ENCODE measurements at regions not wholly inside any gene's neighbourhood (a gene's known extent, or its start where the extent isn't known, plus 50 kb on each side); places are given as distances from the start of the nearest gene placed in this dataset.

DNA sequence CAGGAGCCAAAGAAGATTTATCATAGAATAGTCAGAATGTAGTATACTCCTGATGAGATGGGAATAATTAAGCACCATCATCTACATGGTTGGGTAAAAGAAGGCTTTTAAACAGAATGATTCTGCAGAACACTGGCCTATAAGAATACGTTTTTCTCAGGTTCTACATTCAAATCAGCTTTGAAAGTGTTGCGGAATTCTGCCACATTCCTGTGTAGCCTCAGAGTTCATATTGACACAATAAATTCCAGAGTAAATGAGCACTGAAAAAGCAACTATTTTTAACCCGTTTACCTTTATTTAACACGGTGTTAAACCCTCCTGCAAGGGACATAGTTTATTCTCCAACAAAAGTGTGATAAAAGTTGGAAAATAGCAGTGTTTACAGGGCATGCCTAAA, 950.2 kb upstream of the SLIT2 start:
- no peak overlapping the region for H3K4me3 ChIP-seq (ENCODE audit: low read length, poor library complexity, severe bottlenecking)
- H4K20me1 ChIP-seq (ENCODE audit: insufficient read depth, low read length, poor library complexity, severe bottlenecking) = no peaks in the 10 kb centered on the region
- H3K4me2 ChIP-seq (ENCODE audit: low read depth, low read length, poor library complexity, severe bottlenecking) = no peak overlapping the region
- H3K9me3 ChIP-seq (ENCODE audit: insufficient read depth, low read depth, low read length) = no peaks in the 10 kb centered on the region
- H2AFZ ChIP-seq (ENCODE audit: low read length) = no peak overlapping the region
- TF ChIP-seq EZH2phosphoT487 (IDR thresholded peaks at IDR 0.05; ENCODE audit: borderline replicate concordance) = no peak
- TF ChIP-seq, protein P1, sequence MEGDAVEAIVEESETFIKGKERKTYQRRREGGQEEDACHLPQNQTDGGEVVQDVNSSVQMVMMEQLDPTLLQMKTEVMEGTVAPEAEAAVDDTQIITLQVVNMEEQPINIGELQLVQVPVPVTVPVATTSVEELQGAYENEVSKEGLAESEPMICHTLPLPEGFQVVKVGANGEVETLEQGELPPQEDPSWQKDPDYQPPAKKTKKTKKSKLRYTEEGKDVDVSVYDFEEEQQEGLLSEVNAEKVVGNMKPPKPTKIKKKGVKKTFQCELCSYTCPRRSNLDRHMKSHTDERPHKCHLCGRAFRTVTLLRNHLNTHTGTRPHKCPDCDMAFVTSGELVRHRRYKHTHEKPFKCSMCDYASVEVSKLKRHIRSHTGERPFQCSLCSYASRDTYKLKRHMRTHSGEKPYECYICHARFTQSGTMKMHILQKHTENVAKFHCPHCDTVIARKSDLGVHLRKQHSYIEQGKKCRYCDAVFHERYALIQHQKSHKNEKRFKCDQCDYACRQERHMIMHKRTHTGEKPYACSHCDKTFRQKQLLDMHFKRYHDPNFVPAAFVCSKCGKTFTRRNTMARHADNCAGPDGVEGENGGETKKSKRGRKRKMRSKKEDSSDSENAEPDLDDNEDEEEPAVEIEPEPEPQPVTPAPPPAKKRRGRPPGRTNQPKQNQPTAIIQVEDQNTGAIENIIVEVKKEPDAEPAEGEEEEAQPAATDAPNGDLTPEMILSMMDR (conservative IDR thresholded peaks at IDR 0.05; ENCODE audit: low read length) = no peak
- H3K9me2 ChIP-seq (replicated peaks; ENCODE audit: low read depth, low read length) = no peaks in the 10 kb centered on the region
- no peaks in the 10 kb centered on the region for H3K36me3 ChIP-seq (ENCODE audit: insufficient read depth, low read length)
- no peaks in the 10 kb centered on the region for H3F3A ChIP-seq (ENCODE audit: low read depth)
- no peak overlapping the region for H3K9ac ChIP-seq (ENCODE audit: low read depth, low read length, poor library complexity, severe bottlenecking)
- no peaks in the 10 kb centered on the region for H3K79me2 ChIP-seq (ENCODE audit: insufficient read depth, low read length)
- no peaks in the 10 kb centered on the region for H3K27me3 ChIP-seq (ENCODE audit: insufficient read depth, low read length, poor library complexity, severe bottlenecking)
- H3K4me1 ChIP-seq (ENCODE audit: insufficient read depth, low read length, poor library complexity, severe bottlenecking) = no peaks in the 10 kb centered on the region

DNA sequence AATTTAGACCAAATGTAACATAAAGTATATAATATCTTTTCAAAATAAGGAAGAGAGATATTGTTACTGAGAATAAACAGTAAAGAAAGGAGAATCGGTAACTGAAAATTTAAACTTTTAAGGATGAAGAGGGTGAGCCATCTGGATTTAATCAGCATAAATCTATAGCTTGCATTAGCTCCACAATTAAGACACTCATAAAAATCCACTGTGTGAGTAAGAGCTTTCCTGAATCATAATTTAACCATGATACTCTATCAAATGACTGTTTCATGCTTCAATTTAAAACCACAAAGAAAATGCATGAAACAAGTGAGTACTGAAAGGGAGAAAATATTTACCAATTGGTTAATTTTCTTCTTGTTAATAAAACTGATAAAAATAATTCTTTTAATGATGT, 951.5 kb upstream of the SLIT2 start:
- H3K79me2 ChIP-seq (ENCODE audit: insufficient read depth, low read length) = no peaks in the 10 kb centered on the region
- H3K9me3 ChIP-seq (ENCODE audit: insufficient read depth, low read depth, low read length) = no peaks in the 10 kb centered on the region; the same call in 1 of the 2 replicates
- no peak overlapping the region for H3K4me3 ChIP-seq (ENCODE audit: low read length, poor library complexity, severe bottlenecking)
- H3K9ac ChIP-seq (ENCODE audit: low read depth, low read length, poor library complexity, severe bottlenecking) = no peak overlapping the region
- H3K36me3 ChIP-seq (ENCODE audit: insufficient read depth, low read length) = no peaks in the 10 kb centered on the region
- H3F3A ChIP-seq (ENCODE audit: low read depth) = no peaks in the 10 kb centered on the region
- no peak overlapping the region for H3K4me2 ChIP-seq (ENCODE audit: low read depth, low read length, poor library complexity, severe bottlenecking)
- H3K4me1 ChIP-seq (ENCODE audit: insufficient read depth, low read length, poor library complexity, severe bottlenecking) = no peaks in the 10 kb centered on the region
- no peak overlapping the region for H2AFZ ChIP-seq (ENCODE audit: low read length)
- no peaks in the 10 kb centered on the region for H4K20me1 ChIP-seq (ENCODE audit: insufficient read depth, low read length, poor library complexity, severe bottlenecking)
- TF ChIP-seq EZH2phosphoT487 (IDR thresholded peaks at IDR 0.05; ENCODE audit: borderline replicate concordance) = no peak
- TF ChIP-seq, protein P1 (conservative IDR thresholded peaks at IDR 0.05; ENCODE audit: low read length) = no peak
- no peaks in the 10 kb centered on the region for H3K9me2 ChIP-seq (replicated peaks; ENCODE audit: low read depth, low read length)
- H3K27me3 ChIP-seq (ENCODE audit: insufficient read depth, low read length, poor library complexity, severe bottlenecking) = no peaks in the 10 kb centered on the region

DNA sequence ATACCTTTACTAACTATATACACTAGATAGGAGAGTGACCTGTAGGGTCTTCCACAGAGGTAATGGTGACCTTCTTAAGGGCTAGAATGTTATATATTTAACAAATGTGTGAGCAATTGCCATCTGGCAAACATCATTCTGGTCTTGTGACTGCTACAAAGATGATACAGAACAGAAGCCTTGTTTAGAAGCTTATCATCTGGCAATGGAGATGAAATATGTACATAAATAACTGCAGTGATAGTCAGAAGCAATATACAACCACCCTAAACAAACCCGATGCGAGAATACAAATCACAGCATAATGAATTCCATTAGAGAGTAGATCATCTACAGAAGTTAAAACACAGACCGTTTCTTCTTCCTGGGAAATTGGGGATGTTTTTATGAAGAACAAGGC, 952.7 kb upstream of the SLIT2 start:
- H3K9me2 ChIP-seq (replicated peaks; ENCODE audit: low read depth, low read length) = no peaks in the 10 kb centered on the region
- H3K9me3 ChIP-seq (ENCODE audit: insufficient read depth, low read depth, low read length) = no peaks in the 10 kb centered on the region; the same call in 1 of the 2 replicates
- TF ChIP-seq, protein P1 (conservative IDR thresholded peaks at IDR 0.05; ENCODE audit: low read length) = no peak
- TF ChIP-seq EZH2phosphoT487 (IDR thresholded peaks at IDR 0.05; ENCODE audit: borderline replicate concordance) = no peak
- no peaks in the 10 kb centered on the region for H4K20me1 ChIP-seq (ENCODE audit: insufficient read depth, low read length, poor library complexity, severe bottlenecking)
- H3K4me2 ChIP-seq (ENCODE audit: low read depth, low read length, poor library complexity, severe bottlenecking) = no peak overlapping the region
- no peak overlapping the region for H3K9ac ChIP-seq (ENCODE audit: low read depth, low read length, poor library complexity, severe bottlenecking)
- H3F3A ChIP-seq (ENCODE audit: low read depth) = no peaks in the 10 kb centered on the region
- H3K27me3 ChIP-seq (ENCODE audit: insufficient read depth, low read length, poor library complexity, severe bottlenecking) = no peaks in the 10 kb centered on the region
- H3K79me2 ChIP-seq (ENCODE audit: insufficient read depth, low read length) = no peaks in the 10 kb centered on the region
- H3K4me1 ChIP-seq (ENCODE audit: insufficient read depth, low read length, poor library complexity, severe bottlenecking) = no peaks in the 10 kb centered on the region
- H3K36me3 ChIP-seq (ENCODE audit: insufficient read depth, low read length) = no peaks in the 10 kb centered on the region
- H2AFZ ChIP-seq (ENCODE audit: low read length) = no peak overlapping the region
- no peak overlapping the region for H3K4me3 ChIP-seq (ENCODE audit: low read length, poor library complexity, severe bottlenecking)

Measured in Loucy (cell line).